GM18520 (cell line): ENCODE measurements at regions not wholly inside any gene's neighbourhood (a gene's known extent, or its start where the extent isn't known, plus 50 kb on each side); places are given as distances from the start of the nearest gene placed in this dataset.

Experiments
- ATAC-seq: cut with Tn5 transposase; IDR thresholded peaks from one replicate; pipeline ENCODE4 v1.9.1; 2021; ENCODE audit not compliant: unreplicated experiment

DNA sequence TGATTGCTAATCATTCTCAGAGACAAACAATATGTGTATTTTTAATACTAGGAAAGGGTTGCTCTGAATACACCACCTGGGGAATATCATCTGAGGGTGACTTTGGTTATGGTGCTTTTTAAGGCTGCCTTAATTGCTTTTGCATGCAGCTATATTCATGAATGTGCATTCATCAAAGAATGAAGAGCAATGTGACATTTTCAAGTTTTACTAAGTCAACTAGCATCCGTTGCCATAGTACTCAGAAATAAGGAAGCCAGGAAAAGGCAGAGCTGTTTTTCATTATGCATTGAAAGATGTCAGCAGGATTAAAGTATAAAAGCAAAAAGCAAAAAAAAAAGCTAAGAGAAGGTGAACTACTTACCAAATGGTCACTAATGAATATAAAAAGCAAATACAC is 67.4 kb upstream of the PCDH18 start:
- ATAC-seq, result no peak

DNA sequence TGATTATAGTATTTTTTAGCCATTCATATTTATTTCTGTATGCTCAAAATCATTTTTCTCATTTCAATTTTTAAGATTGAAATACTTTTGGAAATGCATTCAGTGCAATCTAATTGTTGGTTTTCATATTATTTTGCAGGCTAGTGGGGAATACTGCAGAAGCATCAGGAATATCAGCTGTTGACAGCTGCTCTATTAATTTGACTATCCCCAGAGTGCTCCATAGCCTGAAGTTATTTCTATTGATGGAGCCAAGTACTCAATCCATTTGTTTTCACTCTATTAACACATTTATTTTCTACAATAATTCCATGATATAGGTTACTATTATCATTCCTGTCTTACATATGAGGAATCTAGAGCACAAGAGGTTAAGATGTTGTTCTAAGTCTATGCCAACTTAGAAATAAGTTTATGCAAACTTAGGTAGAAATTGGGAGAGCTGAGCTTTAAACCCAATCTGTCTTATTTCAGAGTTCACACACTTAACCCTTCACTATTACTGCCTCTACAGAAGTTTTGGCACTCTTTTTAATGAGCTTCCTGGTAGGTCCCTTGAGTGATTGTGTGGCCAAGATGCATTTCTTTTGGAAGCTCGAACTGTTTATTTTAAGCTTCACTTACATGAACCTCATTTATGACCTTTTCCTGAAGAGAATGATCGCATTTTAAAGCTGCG is 65.6 kb upstream of the PCDH18 start:
- no peak for ATAC-seq

DNA sequence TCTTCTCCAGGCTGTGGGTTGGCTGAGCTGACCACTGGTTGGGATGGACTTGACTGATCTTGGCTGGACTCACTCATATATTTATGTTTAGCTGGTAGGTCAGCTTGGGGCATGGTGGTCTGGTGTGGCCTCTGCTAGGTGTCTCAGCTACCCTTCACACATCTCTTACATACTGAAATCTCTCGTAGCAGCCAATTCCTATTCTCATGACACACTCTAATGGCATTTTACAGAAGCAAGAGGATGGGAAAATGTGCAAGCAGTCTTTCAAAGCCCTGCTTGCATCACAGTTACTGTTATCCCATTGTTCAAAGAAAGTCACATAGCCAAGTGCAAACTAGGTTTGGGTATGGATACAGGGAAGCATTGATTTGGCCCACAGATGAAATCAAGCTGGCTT is 55.5 kb upstream of the PCDH18 start:
- ATAC-seq, result no peak

DNA sequence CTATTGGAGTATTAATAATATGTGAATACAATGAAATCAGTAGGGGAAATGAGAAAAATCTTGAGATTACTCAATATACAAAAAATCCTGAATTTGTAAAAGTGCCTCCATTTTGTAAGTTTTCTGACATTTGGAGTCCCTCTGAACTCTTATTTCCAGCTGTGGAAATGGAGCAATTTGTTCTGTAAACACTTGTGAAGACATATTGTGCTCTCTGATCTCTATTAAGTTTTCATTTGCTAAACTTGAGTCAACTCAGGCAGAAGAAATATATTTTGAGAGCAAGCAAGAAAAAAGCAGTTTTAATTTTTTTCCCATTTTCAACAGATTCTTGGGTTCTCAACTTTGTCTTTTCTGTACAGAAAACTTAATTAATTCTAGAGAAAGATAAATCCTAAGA is 51.4 kb upstream of the PCDH18 start:
- no peak for ATAC-seq
